Gastroesophageal sphincter (tissue), 2 donors: ENCODE measurements at regions not wholly inside any gene's neighbourhood (a gene's known extent, or its start where the extent isn't known, plus 50 kb on each side); places are given as distances from the start of the nearest gene placed in this dataset.

Source experiments
- EP300 ChIP-seq: sonication (generic); formaldehyde crosslinking; IDR thresholded peaks from one replicate; pipeline ENCODE4 v1.6.1; 2017; ENCODE audit warnings: antibody characterized with exemption, mild to moderate bottlenecking
- POLR2A ChIP-seq, 2 donors: fragments of 450-650 bp; IDR thresholded peaks; one replicate each; pipeline ENCODE4 v1.6.1; 2017; ENCODE audit warnings: antibody characterized with exemption in 2 of 2, mild to moderate bottlenecking in 2 of 2, moderate library complexity in 1 of 2

GRCh38 chr10:56871160-56871668, 510.2 kb upstream of the ZWINT start:
- TF ChIP-seq EP300 = no peak
- no peak for TF ChIP-seq POLR2A (IDR thresholded peaks at IDR 0.05)
